A673 (cell line): ENCODE measurements at regions not wholly inside any gene's neighbourhood (a gene's known extent, or its start where the extent isn't known, plus 50 kb on each side); places are given as distances from the start of the nearest gene placed in this dataset.

Source experiments
- CTCF ChIP-seq: fragments of 300-800, 200-600 bp; sonication (generic); conservative IDR thresholded peaks from 2 replicates; pipeline ENCODE4 v1.5.1; 2017; ENCODE audit warnings: low read depth, mild to moderate bottlenecking, antibody characterized with exemption, low read length, moderate library complexity, mixed read lengths
- EZH2 ChIP-seq: fragments of 200-600 bp; sonication (generic); IDR thresholded peaks from 2 replicates; pipeline ENCODE4 v1.6.1; 2017; ENCODE audit warnings: borderline replicate concordance, low read depth, mild to moderate bottlenecking, mixed read lengths, antibody characterized with exemption, low read length; ENCODE audit not compliant: poor library complexity, severe bottlenecking

GRCh38 chr1:70536708-70537366, 125.8 kb downstream of the CTH start:
- TF ChIP-seq CTCF (no peak), EZH2 (no peak)
